Mesodermal cell (in vitro differentiated cells): ENCODE measurements at regions not wholly inside any gene's neighbourhood (a gene's known extent, or its start where the extent isn't known, plus 50 kb on each side); places are given as distances from the start of the nearest gene placed in this dataset.

Experiments used
- H3K27ac ChIP-seq: 2 replicates; pipeline ENCODE4 v1.7.0; 2013; ENCODE audit warnings: mild to moderate bottlenecking, low read depth, low read length, moderate library complexity; ENCODE audit not compliant: severe bottlenecking
- H3K36me3 ChIP-seq: 2 replicates; pipeline ENCODE4 v1.7.1; 2013; ENCODE audit warnings: mild to moderate bottlenecking, low read length, moderate library complexity; ENCODE audit not compliant: control insufficient read depth, insufficient read depth
- H3K4me1 ChIP-seq: one replicate; pipeline ENCODE4 v1.7.1; 2013; ENCODE audit warnings: mild to moderate bottlenecking, low read length; ENCODE audit not compliant: insufficient read depth, control insufficient read depth, poor library complexity, severe bottlenecking
- H3K4me3 ChIP-seq: 2 replicates; pipeline ENCODE4 v1.7.0; 2013; ENCODE audit warnings: low read length, control low read depth, mild to moderate bottlenecking; ENCODE audit not compliant: insufficient read depth, poor library complexity, severe bottlenecking; ENCODE audit errors: extremely low read depth
- H3K9me3 ChIP-seq: 2 replicates; pipeline ENCODE4 v1.7.1; 2013; ENCODE audit warnings: mild to moderate bottlenecking, low read length, moderate library complexity; ENCODE audit not compliant: control insufficient read depth
- WGBS, 2 experiments: methylation state at CpG; one replicate each; pipeline ENCODE4 v1.1.5; 2013; ENCODE audit warnings: missing lambda C conversion rate in 2 of 2; ENCODE audit not compliant: insufficient coverage in 2 of 2; 5-methylcytosine and 5-hydroxymethylcytosine counted together

DNA sequence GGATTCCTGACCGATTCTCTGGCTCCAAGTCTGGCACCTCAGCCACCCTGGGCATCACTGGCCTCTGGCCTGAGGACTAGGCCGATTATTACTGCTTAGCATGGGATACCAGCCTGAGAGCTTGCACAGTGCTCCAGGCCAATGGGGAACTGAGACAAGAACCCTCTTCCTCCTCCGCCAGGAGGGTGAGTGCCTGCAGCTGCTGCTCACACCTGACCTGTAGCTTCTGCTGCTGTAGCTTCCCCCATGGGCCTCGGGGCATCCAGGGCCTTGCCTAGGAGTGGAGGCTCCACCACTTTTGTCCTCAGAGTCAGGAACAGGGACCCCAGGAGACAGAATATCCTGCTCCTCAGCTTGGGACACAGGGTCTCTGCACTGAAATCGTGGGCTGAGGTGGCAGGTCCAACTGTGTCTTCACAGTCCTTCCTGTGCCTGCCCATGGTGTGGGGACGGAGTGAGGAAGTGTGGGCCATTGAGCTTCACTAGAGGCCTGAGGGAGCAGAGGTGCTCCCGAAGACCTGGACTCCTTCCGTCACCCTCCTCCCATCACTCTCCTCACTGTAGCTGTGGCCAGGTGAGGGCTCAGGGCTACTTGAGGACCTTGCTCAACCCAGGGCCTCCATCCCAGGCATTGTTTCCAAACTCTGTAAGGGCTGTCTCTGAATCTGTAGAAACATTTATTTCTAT, 103.8 kb downstream of the ZNF280B start:
- Histone ChIP-seq H3K4me1 (no peaks in the 10 kb centered on the region), H3K9me3 (no peaks in the 10 kb centered on the region), H3K4me3 (no peak overlapping the region), H3K36me3 (no peaks in the 10 kb centered on the region), H3K27ac (no peak overlapping the region)
- 64 to 69% methylated on average over 5 of the region's 8 CpGs for WGBS, 2 experiments

DNA sequence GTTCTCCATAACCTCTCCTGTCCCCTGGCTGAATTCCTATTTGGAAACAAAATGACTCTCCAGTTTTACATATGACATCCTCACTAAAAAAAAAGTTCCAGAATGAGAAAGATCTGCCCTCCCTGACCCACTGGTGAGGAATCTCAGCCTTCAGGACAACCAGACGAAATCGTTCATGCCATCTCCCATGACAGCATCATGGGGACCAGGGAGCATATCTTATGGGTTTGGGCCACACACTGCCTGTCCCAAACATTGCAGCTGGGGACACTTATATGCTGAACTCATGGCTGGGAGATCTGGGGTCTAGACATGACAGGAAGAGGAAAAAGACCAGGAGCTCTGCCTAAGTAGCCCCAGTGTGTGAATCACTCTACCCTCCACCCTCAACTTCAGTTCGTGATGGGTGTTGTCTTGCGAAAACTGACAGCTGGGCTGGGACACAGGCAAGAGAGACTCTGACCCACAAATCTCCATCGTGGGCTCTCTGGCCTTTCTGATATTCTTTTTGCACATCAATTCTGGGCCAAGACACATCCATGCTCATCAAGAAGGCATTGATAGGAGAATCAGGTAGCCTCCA, 102.0 kb downstream of the ZNF280B start:
- Histone ChIP-seq H3K4me1 (no peaks in the 10 kb centered on the region), H3K36me3 (no peaks in the 10 kb centered on the region), H3K4me3 (no peak overlapping the region), H3K27ac (no peak overlapping the region), H3K9me3 (no peaks in the 10 kb centered on the region)
- WGBS, 2 experiments: 57 to 58% methylated on average over 2 to 4 of the region's 5 CpGs

DNA sequence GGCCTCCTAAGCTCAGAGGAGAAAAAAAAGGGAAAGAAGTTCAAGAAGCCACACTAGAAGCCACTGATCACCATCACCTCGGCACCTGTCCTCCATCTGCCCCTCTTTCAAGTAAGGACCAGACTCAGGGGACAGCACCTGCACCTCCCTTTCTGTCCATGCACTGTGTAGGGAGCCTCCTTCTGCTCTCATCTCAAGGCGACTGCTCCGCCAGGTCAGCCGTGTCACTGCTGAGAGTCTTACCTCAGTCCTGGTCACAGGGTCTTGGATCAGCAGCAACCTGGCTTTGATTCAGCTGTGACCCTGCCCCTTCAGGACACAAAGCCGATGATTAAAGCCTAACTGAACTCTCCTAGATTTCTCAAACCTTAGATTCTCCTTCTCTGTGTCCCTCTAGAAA, 101.5 kb downstream of the ZNF280B start:
- WGBS, 2 experiments: 70 to 75% methylated on average over 4 to 5 of the region's 5 CpGs
- no peaks in the 10 kb centered on the region for H3K36me3 ChIP-seq

DNA sequence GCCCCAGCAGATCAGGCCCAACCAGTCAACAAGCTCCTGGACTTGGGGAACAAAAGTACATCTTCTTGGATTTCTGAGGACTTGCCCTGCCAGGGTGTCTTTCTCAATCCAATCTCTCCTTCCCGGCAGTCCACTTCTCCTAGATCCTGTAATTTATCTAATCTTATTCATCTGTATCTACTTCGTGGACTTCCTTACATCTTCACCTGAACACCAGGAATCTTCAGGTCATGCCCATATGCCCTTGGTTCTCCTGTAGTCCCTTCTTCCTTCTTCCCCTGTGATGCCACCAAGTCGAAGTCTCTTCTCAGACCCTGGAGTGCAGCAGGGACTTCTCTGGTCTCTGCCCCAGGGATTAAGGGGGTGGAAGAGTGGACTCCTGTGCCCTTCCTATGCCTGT, 100.3 kb downstream of the ZNF280B start:
- no peaks in the 10 kb centered on the region for H3K4me1 ChIP-seq
- no peak overlapping the region for H3K4me3 ChIP-seq
- 51 to 58% methylated on average over 2 of the region's 3 CpGs for WGBS, 2 experiments
- no peak overlapping the region for H3K27ac ChIP-seq
- no peaks in the 10 kb centered on the region for H3K36me3 ChIP-seq
- H3K9me3 ChIP-seq: no peaks in the 10 kb centered on the region

More for the DNA sequence above, 101.5 kb downstream of the ZNF280B start:
- no peaks in the 10 kb centered on the region for H3K4me1 ChIP-seq
- H3K27ac ChIP-seq: no peak overlapping the region
- no peaks in the 10 kb centered on the region for H3K9me3 ChIP-seq
- no peak overlapping the region for H3K4me3 ChIP-seq

DNA sequence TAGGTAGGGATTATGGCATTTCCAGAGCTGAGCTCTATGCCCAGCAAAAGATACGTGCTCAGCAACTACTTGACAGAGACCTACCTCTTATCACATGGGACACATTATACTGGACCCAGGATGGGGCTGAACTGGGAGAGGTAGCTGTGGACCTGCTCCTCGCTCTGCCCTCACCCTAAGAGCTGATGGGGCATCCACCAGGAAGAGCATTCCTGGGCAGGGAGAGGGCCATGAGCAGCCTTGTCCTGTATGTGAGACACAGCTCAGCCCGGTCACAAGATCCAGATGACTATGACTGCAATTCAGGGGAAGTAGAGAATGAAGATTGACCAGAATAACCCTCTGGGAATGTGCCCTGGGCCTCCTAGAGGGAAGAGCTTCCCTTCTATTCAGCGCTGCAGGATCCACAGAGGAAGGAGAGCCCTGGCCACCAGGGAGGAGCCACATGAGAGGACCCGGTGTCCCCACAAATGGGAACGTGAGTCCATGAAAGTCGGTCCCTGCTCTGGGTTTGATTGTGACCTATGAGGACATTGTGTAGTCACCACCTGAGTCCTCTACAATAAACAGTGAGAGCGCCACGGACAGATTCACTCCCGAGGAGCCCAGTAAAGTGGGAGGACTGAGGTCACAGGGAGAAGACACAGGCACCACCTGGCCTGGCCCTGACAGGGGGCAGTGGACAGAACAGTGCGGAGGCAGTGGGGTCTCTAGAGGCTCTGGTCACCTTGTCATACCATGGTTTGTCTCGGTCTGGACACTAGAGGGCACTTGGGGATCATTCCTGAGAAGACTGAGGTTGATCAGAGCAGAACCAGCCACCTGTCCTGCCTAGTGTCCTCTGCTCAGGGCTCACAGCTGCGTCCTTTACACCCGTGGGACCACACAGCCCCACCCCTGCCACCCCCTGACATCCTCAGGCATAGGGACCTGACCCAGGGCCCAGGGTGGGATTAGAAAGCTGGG, 99.5 kb downstream of the ZNF280B start:
- WGBS, 2 experiments: 28 to 42% methylated on average over 9 to 11 of the region's 14 CpGs
- H3K4me3 ChIP-seq: no peak overlapping the region
- H3K27ac ChIP-seq: no peak overlapping the region
- H3K36me3 ChIP-seq: no peaks in the 10 kb centered on the region
- no peaks in the 10 kb centered on the region for H3K9me3 ChIP-seq
- H3K4me1 ChIP-seq: no peaks in the 10 kb centered on the region

DNA sequence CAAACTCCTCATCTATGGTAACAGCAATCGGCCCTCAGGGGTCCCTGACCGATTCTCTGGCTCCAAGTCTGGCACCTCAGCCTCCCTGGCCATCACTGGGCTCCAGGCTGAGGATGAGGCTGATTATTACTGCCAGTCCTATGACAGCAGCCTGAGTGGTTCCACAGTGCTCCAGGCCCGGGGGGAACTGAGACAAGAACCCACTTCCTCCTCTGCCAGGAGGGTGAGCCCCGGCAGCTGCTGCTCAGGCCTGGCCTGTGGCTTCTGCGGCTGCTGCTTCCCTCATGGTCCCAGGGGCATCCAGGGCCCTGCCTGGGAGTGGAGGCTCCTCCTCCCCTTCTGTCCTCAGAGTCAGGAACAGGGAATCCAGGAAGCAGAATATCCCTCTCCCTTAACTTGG, 98.4 kb downstream of the ZNF280B start:
- H3K4me1 ChIP-seq: no peaks in the 10 kb centered on the region
- no peak overlapping the region for H3K4me3 ChIP-seq
- no peaks in the 10 kb centered on the region for H3K9me3 ChIP-seq
- WGBS, 2 experiments: 75 to 82% methylated on average over 3 to 5 of the region's 5 CpGs
- no peaks in the 10 kb centered on the region for H3K36me3 ChIP-seq
- H3K27ac ChIP-seq: no peak overlapping the region

DNA sequence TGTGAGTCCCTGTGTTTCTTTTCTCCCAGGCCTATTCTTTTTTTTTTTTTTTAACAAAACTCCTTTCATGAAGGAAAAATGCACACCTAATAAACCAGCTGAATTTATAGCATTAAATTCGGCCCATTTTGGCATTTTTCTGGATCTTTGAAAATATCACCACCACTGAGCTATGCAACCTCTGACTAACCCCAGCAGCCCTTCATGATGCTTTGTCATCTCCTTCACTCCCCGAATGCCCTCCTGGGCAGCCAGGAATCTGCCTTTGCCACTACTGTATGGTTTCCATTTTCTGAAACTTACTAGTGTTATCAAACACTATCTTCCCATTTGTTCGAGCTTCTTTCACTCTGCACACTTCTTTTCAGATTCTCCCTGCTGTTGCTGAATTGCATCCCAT, 97.9 kb downstream of the ZNF280B start:
- no peaks in the 10 kb centered on the region for H3K9me3 ChIP-seq
- 53 to 73% methylated on average over 2 to 3 of the region's 3 CpGs for WGBS, 2 experiments
- no peak overlapping the region for H3K27ac ChIP-seq
- H3K4me3 ChIP-seq: no peak overlapping the region
- no peaks in the 10 kb centered on the region for H3K36me3 ChIP-seq
- H3K4me1 ChIP-seq: no peaks in the 10 kb centered on the region

DNA sequence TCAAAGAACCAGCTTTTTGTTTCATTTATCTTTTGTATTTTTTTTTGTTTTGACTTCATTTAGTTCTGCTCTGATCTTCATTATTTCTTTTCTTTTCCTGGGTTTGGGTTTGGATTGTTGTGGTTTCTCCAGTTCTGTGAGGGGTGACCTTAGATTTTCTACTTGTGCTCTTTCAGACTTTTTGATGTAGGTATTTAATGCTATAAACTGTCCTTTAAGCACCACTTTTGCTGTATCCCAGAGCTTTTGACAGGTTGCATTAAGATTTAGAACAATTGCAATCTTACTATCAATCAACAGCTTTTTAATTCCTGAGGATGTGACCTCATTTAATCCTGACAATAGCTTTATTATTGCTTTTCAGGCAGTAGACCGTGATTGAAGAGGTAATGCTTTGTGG, 94.3 kb downstream of the ZNF280B start:
- H3K36me3 ChIP-seq: no peaks in the 10 kb centered on the region
- WGBS, 2 experiments: no CpG with 5 or more reads among the region's 1 CpG
- no peaks in the 10 kb centered on the region for H3K4me1 ChIP-seq

DNA sequence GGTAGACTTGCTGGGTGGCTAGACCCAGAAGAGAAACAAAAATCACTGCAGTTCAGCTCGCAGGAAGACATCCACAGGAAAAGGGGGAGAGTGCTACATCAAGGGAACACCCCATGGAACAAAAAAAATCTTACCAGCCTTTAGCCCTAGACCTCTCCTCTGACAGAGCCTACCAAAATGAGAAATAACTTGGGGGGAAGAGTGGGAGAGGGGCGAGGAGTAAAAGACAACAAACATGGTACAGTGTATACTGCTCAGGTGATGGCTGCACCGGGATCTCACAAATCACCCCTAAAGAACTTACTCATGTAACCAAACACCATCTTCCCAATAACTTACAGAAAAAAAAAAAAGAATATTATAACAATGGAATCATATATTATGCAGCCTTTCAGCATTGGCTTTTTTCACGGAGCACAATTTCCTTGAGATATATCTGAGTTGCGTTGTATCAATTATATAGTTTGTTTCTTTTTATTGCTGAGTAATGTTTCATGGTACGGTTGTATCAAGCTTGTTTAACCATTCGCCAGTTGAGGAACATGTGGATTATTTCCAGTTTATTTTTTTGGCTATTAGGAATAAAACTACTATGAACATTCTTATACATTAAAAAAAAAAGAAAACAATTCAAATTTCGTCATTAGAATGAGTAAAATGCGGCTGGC, 90.9 kb downstream of the ZNF280B start:
- no peaks in the 10 kb centered on the region for H3K36me3 ChIP-seq
- WGBS, 2 experiments: 63 to 100% methylated on average over 1 to 3 of the region's 9 CpGs
- H3K27ac ChIP-seq: no peak overlapping the region
- H3K4me1 ChIP-seq: no peaks in the 10 kb centered on the region
- H3K4me3 ChIP-seq: no peak overlapping the region
- H3K9me3 ChIP-seq: no peaks in the 10 kb centered on the region

More for the DNA sequence above, 94.3 kb downstream of the ZNF280B start:
- H3K4me3 ChIP-seq: no peak overlapping the region
- H3K27ac ChIP-seq: no peak overlapping the region
- H3K9me3 ChIP-seq: no peaks in the 10 kb centered on the region

DNA sequence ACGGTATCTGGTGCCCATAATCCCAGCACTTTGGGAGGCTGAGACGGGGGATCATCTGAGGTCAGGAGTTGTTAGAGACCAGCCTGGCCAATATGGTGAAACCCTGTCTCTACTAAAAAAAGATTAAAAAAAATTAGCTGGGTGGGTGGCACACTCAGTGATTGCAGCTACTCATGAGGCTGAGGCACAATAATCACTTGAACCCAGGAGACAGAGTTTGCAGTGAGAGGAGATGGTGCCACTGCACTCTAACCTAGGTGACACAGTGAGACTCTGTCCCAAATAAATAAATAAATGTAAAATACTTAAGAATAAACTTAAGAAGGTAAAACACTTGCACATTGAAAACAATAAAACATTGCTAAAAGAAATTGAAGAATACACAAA, 90.4 kb downstream of the ZNF280B start:
- no peaks in the 10 kb centered on the region for H3K4me1 ChIP-seq
- no peak overlapping the region for H3K27ac ChIP-seq
- H3K9me3 ChIP-seq: no peaks in the 10 kb centered on the region
- no peak overlapping the region for H3K4me3 ChIP-seq
- WGBS, 2 experiments: 71 to 80% methylated on average over 2 of the region's 2 CpGs
- no peaks in the 10 kb centered on the region for H3K36me3 ChIP-seq
